PC-9 (cell line): ENCODE measurements at regions not wholly inside any gene's neighbourhood (a gene's known extent, or its start where the extent isn't known, plus 50 kb on each side); places are given as distances from the start of the nearest gene placed in this dataset.

ENCODE experiments used
- EZH2 ChIP-seq: fragments of 200-600 bp; sonication (generic); IDR thresholded peaks from 2 replicates; pipeline ENCODE4 v1.8.0; 2017; ENCODE audit warnings: antibody characterized with exemption, low read depth
- TF ChIP-seq, protein P1 (sequence below): fragments of 200-600 bp; sonication (generic); conservative IDR thresholded peaks from 2 replicates; pipeline ENCODE4 v1.6.1; 2017; ENCODE audit warnings: mixed run types, antibody characterized with exemption, mild to moderate bottlenecking, moderate library complexity

DNA sequence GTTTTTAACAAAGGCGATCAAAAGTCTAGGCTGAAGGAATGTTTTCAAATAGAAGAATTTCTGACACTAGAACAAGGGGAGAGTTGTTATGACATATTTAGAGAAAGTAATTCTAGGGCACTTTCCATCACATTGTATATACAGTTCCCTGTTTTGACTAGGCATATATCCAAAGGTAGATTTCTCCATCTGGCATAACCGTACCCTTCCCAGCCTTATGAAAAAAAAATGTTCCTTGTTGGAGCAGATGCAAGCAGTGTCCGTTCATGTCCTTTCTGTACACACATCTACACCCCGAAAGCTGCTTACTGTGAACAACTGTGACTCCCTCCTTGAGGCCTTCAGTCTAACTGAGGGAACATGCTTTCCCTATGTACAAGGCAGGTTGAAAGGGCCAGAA, 271.7 kb upstream of the GBE1 start:
- TF ChIP-seq, protein P1, sequence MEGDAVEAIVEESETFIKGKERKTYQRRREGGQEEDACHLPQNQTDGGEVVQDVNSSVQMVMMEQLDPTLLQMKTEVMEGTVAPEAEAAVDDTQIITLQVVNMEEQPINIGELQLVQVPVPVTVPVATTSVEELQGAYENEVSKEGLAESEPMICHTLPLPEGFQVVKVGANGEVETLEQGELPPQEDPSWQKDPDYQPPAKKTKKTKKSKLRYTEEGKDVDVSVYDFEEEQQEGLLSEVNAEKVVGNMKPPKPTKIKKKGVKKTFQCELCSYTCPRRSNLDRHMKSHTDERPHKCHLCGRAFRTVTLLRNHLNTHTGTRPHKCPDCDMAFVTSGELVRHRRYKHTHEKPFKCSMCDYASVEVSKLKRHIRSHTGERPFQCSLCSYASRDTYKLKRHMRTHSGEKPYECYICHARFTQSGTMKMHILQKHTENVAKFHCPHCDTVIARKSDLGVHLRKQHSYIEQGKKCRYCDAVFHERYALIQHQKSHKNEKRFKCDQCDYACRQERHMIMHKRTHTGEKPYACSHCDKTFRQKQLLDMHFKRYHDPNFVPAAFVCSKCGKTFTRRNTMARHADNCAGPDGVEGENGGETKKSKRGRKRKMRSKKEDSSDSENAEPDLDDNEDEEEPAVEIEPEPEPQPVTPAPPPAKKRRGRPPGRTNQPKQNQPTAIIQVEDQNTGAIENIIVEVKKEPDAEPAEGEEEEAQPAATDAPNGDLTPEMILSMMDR: no peak
- TF ChIP-seq EZH2: no peak
